Keratinocyte (primary cell): ENCODE measurements at regions not wholly inside any gene's neighbourhood (a gene's known extent, or its start where the extent isn't known, plus 50 kb on each side); places are given as distances from the start of the nearest gene placed in this dataset.

Source experiments
- DNase-seq: peaks from one replicate; pipeline ENCODE4 v3.0.0-alpha.2; 2011; ENCODE audit warnings: low read depth, missing footprints, low spot score
- FAIRE-seq: peaks from 2 replicates; lab custom pipeline; 2011; peaks lifted over from hg19 to GRCh38; lab: Jason Lieb, UNC
- H2AFZ ChIP-seq: 2 replicates; pipeline ENCODE4 v1.6.0; 2012; ENCODE audit warnings: low read length, control low read depth, inconsistent platforms; ENCODE audit not compliant: control insufficient read depth
- H3K27ac ChIP-seq: 2 replicates; pipeline ENCODE4 v1.5.1; 2011; ENCODE audit warnings: low read length; ENCODE audit not compliant: control insufficient read depth, insufficient read depth
- H3K27me3 ChIP-seq: 3 replicates; pipeline ENCODE4 v1.6.0; 2011; ENCODE audit warnings: low read length; ENCODE audit not compliant: control insufficient read depth, insufficient read depth; ENCODE audit errors: extremely low read depth
- H3K36me3 ChIP-seq, 2 experiments: 2 replicates in 1 of 2; 3 replicates in 1 of 2; pipeline ENCODE4 v1.5.1; 2011; ENCODE audit warnings: low read length in 2 of 2, mild to moderate bottlenecking in 1 of 2; ENCODE audit not compliant: control insufficient read depth in 2 of 2, insufficient read depth in 2 of 2; ENCODE audit errors: extremely low read depth in 1 of 2
- H3K4me1 ChIP-seq: 3 replicates; pipeline ENCODE4 v1.5.1; 2011; ENCODE audit warnings: low read length; ENCODE audit not compliant: control insufficient read depth, insufficient read depth; ENCODE audit errors: extremely low read depth
- H3K4me2 ChIP-seq: 3 replicates; pipeline ENCODE4 v1.6.0; 2011; ENCODE audit warnings: low read depth, low read length; ENCODE audit not compliant: control insufficient read depth, insufficient read depth; ENCODE audit errors: extremely low read depth
- H3K4me3 ChIP-seq, 3 experiments: fragments of 200-600 bp in 1 of 3; sonication (generic) in 1 of 3; 2 replicates in 2 of 3; 3 replicates in 1 of 3; pipeline ENCODE4 v1.5.1; 2011 to 2016; ENCODE audit warnings: low read length in 3 of 3, mild to moderate bottlenecking in 3 of 3, control low read depth in 2 of 3, inconsistent platforms in 1 of 3, low read depth in 1 of 3, mixed read lengths in 1 of 3, mixed run types in 1 of 3, moderate library complexity in 1 of 3; ENCODE audit not compliant: control insufficient read depth in 2 of 3, insufficient read depth in 2 of 3; ENCODE audit errors: extremely low read depth in 1 of 3
- H3K79me2 ChIP-seq: 2 replicates; pipeline ENCODE4 v1.6.0; 2012; ENCODE audit warnings: low read length; ENCODE audit not compliant: control insufficient read depth, insufficient read depth
- H3K9ac ChIP-seq: 3 replicates; pipeline ENCODE4 v1.6.0; 2011; ENCODE audit warnings: low read length; ENCODE audit not compliant: control insufficient read depth, insufficient read depth; ENCODE audit errors: extremely low read depth
- H3K9me1 ChIP-seq: 3 replicates; pipeline ENCODE4 v1.6.0; 2011; ENCODE audit warnings: low read length; ENCODE audit not compliant: control insufficient read depth, insufficient read depth; ENCODE audit errors: extremely low read depth
- H3K9me3 ChIP-seq: 2 replicates; pipeline ENCODE4 v1.5.1; 2012; ENCODE audit warnings: low read depth, low read length; ENCODE audit not compliant: control insufficient read depth
- H4K20me1 ChIP-seq: 3 replicates; pipeline ENCODE4 v1.6.0; 2011; ENCODE audit warnings: low read length; ENCODE audit not compliant: control insufficient read depth, insufficient read depth; ENCODE audit errors: extremely low read depth
- EZH2 ChIP-seq: IDR thresholded peaks from one replicate; pipeline ENCODE4 v1.6.1; 2012; ENCODE audit warnings: inconsistent platforms, mild to moderate bottlenecking, low read length, moderate library complexity
- dilution Hi-C: fragments of 300-500 bp; cut with MboI; formaldehyde crosslinking; loops from one replicate; pipeline ENCODE4 v1.7.0; 2020; ENCODE audit warnings: low sequenced_read_pairs; ENCODE audit not compliant: extremely low pct_ligation_motif_present
- TF ChIP-seq, protein P1 (sequence below), 3 experiments: IDR thresholded peaks in 1 of 3; conservative IDR thresholded peaks in 1 of 3; optimal IDR thresholded peaks in 1 of 3; 2 replicates in 2 of 3; 3 replicates in 1 of 3; pipeline versions ENCODE3 to v1.5.1; 2011; ENCODE audit warnings: low read length in 3 of 3, mild to moderate bottlenecking in 3 of 3, moderate library complexity in 2 of 3, control low read depth in 1 of 3, inconsistent platforms in 1 of 3; ENCODE audit not compliant: insufficient read depth in 2 of 3; ENCODE audit errors: extremely low read depth in 1 of 3

DNA sequence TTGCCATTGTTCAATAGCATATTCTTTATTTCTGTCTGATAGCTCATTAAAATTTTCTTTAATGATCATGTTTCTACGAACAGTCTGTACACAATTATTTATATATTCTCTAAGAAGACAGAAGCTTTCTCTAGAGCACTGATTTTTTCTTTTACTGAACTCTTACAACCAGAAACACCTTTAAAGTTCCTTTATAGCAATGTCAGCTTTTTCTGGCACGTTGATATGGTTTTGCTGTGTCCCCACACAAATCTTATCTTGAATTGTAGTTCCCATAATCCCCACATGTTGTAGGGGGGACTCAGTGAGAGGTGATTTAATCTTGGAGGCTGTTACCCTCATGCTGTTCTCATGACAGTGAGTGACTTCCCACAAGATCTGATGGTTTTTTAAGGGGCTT lies 299.4 kb downstream of the PPARGC1A start:
- no peak for FAIRE-seq
- no peaks in the 10 kb centered on the region for H3K27me3 ChIP-seq
- no peaks in the 10 kb centered on the region for H3K36me3 ChIP-seq

DNA sequence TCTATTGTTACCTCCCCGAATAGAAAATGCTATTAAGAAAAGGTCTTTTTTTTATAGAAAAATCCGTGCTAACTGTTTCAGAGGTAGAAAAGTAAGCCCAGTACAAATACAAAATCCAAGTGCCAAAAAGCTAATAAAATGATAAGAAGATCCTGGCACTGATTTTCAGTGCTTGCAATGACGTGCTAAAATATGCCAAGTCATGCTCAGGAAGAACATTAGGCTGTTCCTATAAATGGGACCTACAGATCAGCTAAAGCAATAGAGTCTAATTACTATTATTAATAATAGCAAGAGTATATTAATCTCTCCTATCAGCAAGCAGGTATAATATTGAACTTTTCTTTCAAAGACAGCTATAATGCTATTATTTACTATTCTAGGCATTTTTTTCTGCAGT lies 305.8 kb downstream of the PPARGC1A start:
- Histone ChIP-seq H4K20me1 (no peaks in the 10 kb centered on the region), H3K9me3 (no peaks in the 10 kb centered on the region), H3K27me3 (no peaks in the 10 kb centered on the region), H3K9ac (no peak overlapping the region), H3K27ac (no peak overlapping the region), H3K4me1 (no peaks in the 10 kb centered on the region), H3K79me2 (no peaks in the 10 kb centered on the region), H2AFZ (no peak overlapping the region), H3K4me2 (no peak overlapping the region), H3K4me3 (no peak overlapping the region), H3K36me3 (no peaks in the 10 kb centered on the region), H3K9me1 (no peaks in the 10 kb centered on the region)
- dilution Hi-C loops, result no loop called here
- FAIRE-seq (no peak), DNase-seq (no peak)
- TF ChIP-seq, protein P1, sequence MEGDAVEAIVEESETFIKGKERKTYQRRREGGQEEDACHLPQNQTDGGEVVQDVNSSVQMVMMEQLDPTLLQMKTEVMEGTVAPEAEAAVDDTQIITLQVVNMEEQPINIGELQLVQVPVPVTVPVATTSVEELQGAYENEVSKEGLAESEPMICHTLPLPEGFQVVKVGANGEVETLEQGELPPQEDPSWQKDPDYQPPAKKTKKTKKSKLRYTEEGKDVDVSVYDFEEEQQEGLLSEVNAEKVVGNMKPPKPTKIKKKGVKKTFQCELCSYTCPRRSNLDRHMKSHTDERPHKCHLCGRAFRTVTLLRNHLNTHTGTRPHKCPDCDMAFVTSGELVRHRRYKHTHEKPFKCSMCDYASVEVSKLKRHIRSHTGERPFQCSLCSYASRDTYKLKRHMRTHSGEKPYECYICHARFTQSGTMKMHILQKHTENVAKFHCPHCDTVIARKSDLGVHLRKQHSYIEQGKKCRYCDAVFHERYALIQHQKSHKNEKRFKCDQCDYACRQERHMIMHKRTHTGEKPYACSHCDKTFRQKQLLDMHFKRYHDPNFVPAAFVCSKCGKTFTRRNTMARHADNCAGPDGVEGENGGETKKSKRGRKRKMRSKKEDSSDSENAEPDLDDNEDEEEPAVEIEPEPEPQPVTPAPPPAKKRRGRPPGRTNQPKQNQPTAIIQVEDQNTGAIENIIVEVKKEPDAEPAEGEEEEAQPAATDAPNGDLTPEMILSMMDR (optimal IDR thresholded peaks at IDR 0.05 in 1 of 3, IDR thresholded peaks at IDR 0.05 in 1 of 3, conservative IDR thresholded peaks at IDR 0.05 in 1 of 3; ENCODE audit: extremely low read depth in 1 of 3, insufficient read depth in 2 of 3, low read length in 3 of 3), result no peak
- TF ChIP-seq EZH2, result no peak

More for the DNA sequence above, 299.4 kb downstream of the PPARGC1A start:
- Histone ChIP-seq H4K20me1 (no peaks in the 10 kb centered on the region), H3K27ac (no peak overlapping the region), H3K9me3 (no peaks in the 10 kb centered on the region), H3K79me2 (no peaks in the 10 kb centered on the region), H3K9me1 (no peaks in the 10 kb centered on the region), H3K4me2 (no peak overlapping the region), H3K4me3 (no peak overlapping the region), H3K9ac (no peak overlapping the region), H2AFZ (no peak overlapping the region), H3K4me1 (no peaks in the 10 kb centered on the region)
- dilution Hi-C loops, result no loop called here
- no peak for TF ChIP-seq EZH2
- TF ChIP-seq, protein P1 (optimal IDR thresholded peaks at IDR 0.05 in 1 of 3, IDR thresholded peaks at IDR 0.05 in 1 of 3, conservative IDR thresholded peaks at IDR 0.05 in 1 of 3; ENCODE audit: extremely low read depth in 1 of 3, insufficient read depth in 2 of 3, low read length in 3 of 3), result no peak
- no peak for DNase-seq
